Endothelial cell of umbilical vein (primary cell): ENCODE measurements at regions not wholly inside any gene's neighbourhood (a gene's known extent, or its start where the extent isn't known, plus 50 kb on each side); places are given as distances from the start of the nearest gene placed in this dataset.

ENCODE experiments used
- BruUV-seq: library from RNA; stranded (reverse); fragments of 400-500 nt; replicated peaks from 2 replicates; lab custom pipeline; 2021; lab: Mats Ljungman, UMichigan
- CTCF ChIA-PET: fragments of 300-600, 350-600 bp; sonication (Branson Sonifier 250); formaldehyde crosslinking; loops from one replicate; lab custom pipeline; 2021; ENCODE audit warnings: antibody characterized with exemption, inconsistent platforms; lab: Charles Lee
- POLR2A ChIA-PET: fragments of 300-600, 350-600 bp; sonication (Branson Sonifier 250); formaldehyde crosslinking; loops from one replicate; lab custom pipeline; 2021; ENCODE audit warnings: antibody characterized with exemption, inconsistent platforms; lab: Charles Lee
- DNase-seq: peaks from one replicate; pipeline ENCODE4 v3.0.0-alpha.2; 2011; ENCODE audit warnings: low read depth, low spot score
- FAIRE-seq: peaks from 2 replicates; lab custom pipeline; 2011; peaks lifted over from hg19 to GRCh38; lab: Jason Lieb, UNC
- H2AFZ ChIP-seq: 2 replicates; pipeline ENCODE4 v1.6.0; 2012; ENCODE audit warnings: low read depth, low read length, control low read depth, inconsistent platforms
- H3K27ac ChIP-seq: 2 replicates; pipeline ENCODE4 v1.5.1; 2011; ENCODE audit warnings: low read depth, mild to moderate bottlenecking, control low read depth, low read length, moderate library complexity; ENCODE audit not compliant: insufficient read depth
- H3K27me3 ChIP-seq, 2 experiments: 2 replicates each; pipeline versions ENCODE4 v1.6.0 to v1.6.1; 2011; ENCODE audit warnings: low read length in 2 of 2, mixed read lengths in 1 of 2; ENCODE audit not compliant: control insufficient read depth in 2 of 2, insufficient read depth in 2 of 2
- H3K36me3 ChIP-seq, 2 experiments: 2 replicates in 1 of 2; 3 replicates in 1 of 2; pipeline ENCODE4 v1.5.1; 2011; ENCODE audit warnings: low read length in 2 of 2, mild to moderate bottlenecking in 1 of 2, moderate library complexity in 1 of 2; ENCODE audit not compliant: control insufficient read depth in 2 of 2, insufficient read depth in 2 of 2; ENCODE audit errors: extremely low read depth in 1 of 2
- H3K4me1 ChIP-seq: 3 replicates; pipeline ENCODE4 v1.5.1; 2011; ENCODE audit warnings: mild to moderate bottlenecking, low read length; ENCODE audit not compliant: control insufficient read depth, insufficient read depth; ENCODE audit errors: extremely low read depth
- H3K4me2 ChIP-seq: 2 replicates; pipeline ENCODE4 v1.6.1; 2011; ENCODE audit warnings: low read length, control low read depth, mixed read lengths; ENCODE audit not compliant: insufficient read depth
- H3K4me3 ChIP-seq, 3 experiments: fragments of 200-600 bp in 1 of 3; sonication (generic), shearing (Covaris generic) in 1 of 3; replicated peaks in 1 of 3; 2 replicates each; pipeline ENCODE4 v1.5.1; 2011 to 2016; ENCODE audit warnings: control low read depth in 3 of 3, low read length in 3 of 3, mild to moderate bottlenecking in 2 of 3, inconsistent platforms in 1 of 3, low read depth in 1 of 3, moderate library complexity in 1 of 3; ENCODE audit not compliant: insufficient read depth in 1 of 3
- H3K79me2 ChIP-seq: 2 replicates; pipeline ENCODE4 v1.6.0; 2012; ENCODE audit warnings: low read length, inconsistent platforms; ENCODE audit not compliant: control insufficient read depth, insufficient read depth
- H3K9ac ChIP-seq: replicated peaks from 2 replicates; pipeline ENCODE3; 2011; ENCODE audit warnings: low read length, control low read depth; ENCODE audit not compliant: insufficient read depth; ENCODE audit errors: extremely low read depth
- H3K9me1 ChIP-seq: replicated peaks from 3 replicates; pipeline ENCODE4 v1.6.0; 2011; ENCODE audit warnings: mild to moderate bottlenecking, low read length; ENCODE audit not compliant: control insufficient read depth, insufficient read depth; ENCODE audit errors: extremely low read depth
- H3K9me3 ChIP-seq: replicated peaks from 2 replicates; pipeline ENCODE4 v1.5.1; 2012; ENCODE audit warnings: low read length, inconsistent platforms; ENCODE audit not compliant: control insufficient read depth, insufficient read depth
- H4K20me1 ChIP-seq: replicated peaks from 2 replicates; pipeline ENCODE3; 2011; ENCODE audit warnings: mild to moderate bottlenecking, low read length; ENCODE audit not compliant: control insufficient read depth, insufficient read depth; ENCODE audit errors: extremely low read depth
- CTCF ChIP-seq, 2 donors: IDR thresholded peaks; 1 replicate in 1 of 2; 2 replicates in 1 of 2; pipeline ENCODE4 v1.5.1; 2011; ENCODE audit warnings: low read length in 2 of 2, mild to moderate bottlenecking in 2 of 2, moderate library complexity in 2 of 2, control low read depth in 1 of 2, inconsistent platforms in 1 of 2, low read depth in 1 of 2; ENCODE audit not compliant: insufficient read depth in 1 of 2; ENCODE audit errors: extremely low read depth in 1 of 2
- EZH2 ChIP-seq: IDR thresholded peaks from 2 replicates; pipeline ENCODE4 v1.6.1; 2012; ENCODE audit warnings: borderline replicate concordance, low read depth, mild to moderate bottlenecking, moderate library complexity, low read length, inconsistent platforms; ENCODE audit not compliant: severe bottlenecking
- FOS ChIP-seq: IDR thresholded peaks from 2 replicates; pipeline ENCODE4 v1.6.1; 2011; ENCODE audit warnings: mild to moderate bottlenecking, low read length, moderate library complexity, borderline replicate concordance; ENCODE audit not compliant: insufficient read depth
- GATA2 ChIP-seq: IDR thresholded peaks from 2 replicates; pipeline ENCODE4 v1.7.0; 2011; ENCODE audit warnings: low read depth, mild to moderate bottlenecking, moderate library complexity, mixed read lengths, low read length; ENCODE audit not compliant: insufficient read length, insufficient read depth
- JUN ChIP-seq: IDR thresholded peaks from 2 replicates; pipeline ENCODE4 v1.6.1; 2011; ENCODE audit warnings: borderline replicate concordance, low read depth; ENCODE audit not compliant: insufficient read length, insufficient read depth
- MYC ChIP-seq: IDR thresholded peaks from one replicate; pipeline ENCODE4 v1.6.1; 2011; ENCODE audit warnings: mild to moderate bottlenecking, low read depth, low read length
- POLR2AphosphoS5 ChIP-seq: IDR thresholded peaks from 2 replicates; pipeline ENCODE4 v1.6.1; 2012; ENCODE audit warnings: low read depth, mild to moderate bottlenecking, control low read depth, low read length, moderate library complexity; ENCODE audit not compliant: insufficient read depth
- dilution Hi-C: fragments of 300-500 bp; cut with MboI; formaldehyde crosslinking; loops from one replicate; pipeline ENCODE4 v1.15.0; 2019; ENCODE audit warnings: low sequenced_read_pairs; ENCODE audit not compliant: extremely low pct_ligation_motif_present
- intact Hi-C: fragments of 100-400 bp; cut with micrococcal nuclease; formaldehyde crosslinking; loops from one replicate; pipeline ENCODE4 v1.10.0; 2022
- TF ChIP-seq, protein P1 (sequence below): IDR thresholded peaks from 2 replicates; pipeline ENCODE4 v1.6.1; 2011; ENCODE audit not compliant: insufficient read depth, insufficient read length

DNA sequence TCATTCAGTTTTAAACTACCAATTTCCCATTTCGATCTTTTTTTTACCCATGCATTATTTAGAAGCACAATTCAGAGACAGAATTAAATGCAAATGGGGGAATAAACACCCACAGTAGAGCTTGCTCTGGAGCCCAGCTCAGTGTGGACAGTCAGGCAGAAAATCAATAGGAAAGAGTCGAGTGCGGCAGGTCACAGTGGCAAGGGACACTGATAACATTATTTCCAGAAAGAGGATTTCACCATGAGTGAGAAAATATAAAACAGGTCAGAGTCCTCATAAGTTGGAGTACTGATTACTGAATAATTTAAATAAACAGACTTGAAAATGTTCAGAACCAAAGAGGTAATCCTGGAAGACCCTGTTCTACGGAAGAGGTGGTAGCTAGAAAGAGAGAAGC, 532.5 kb downstream of the CCSER2 start:
- Histone ChIP-seq H3K27me3 (no peaks in the 10 kb centered on the region), H3K9me1 (no peaks in the 10 kb centered on the region), H3K36me3 (no peaks in the 10 kb centered on the region), H3K9ac (no peak overlapping the region), H4K20me1 (no peaks in the 10 kb centered on the region), H3K27ac (no peak overlapping the region), H3K4me2 (no peak overlapping the region), H3K9me3 (no peaks in the 10 kb centered on the region), H3K4me1 (no peaks in the 10 kb centered on the region), H3K4me3 (no peak overlapping the region), H2AFZ (no peak overlapping the region), H3K79me2 (no peaks in the 10 kb centered on the region)
- no peak for TF ChIP-seq EZH2
- no peak for TF ChIP-seq CTCF (IDR thresholded peaks at IDR 0.05; ENCODE audit: extremely low read depth in 1 of 2, insufficient read depth in 1 of 2, low read depth in 1 of 2, low read length in 2 of 2)
- TF ChIP-seq, protein P1, sequence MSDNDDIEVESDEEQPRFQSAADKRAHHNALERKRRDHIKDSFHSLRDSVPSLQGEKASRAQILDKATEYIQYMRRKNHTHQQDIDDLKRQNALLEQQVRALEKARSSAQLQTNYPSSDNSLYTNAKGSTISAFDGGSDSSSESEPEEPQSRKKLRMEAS = no peak
- TF ChIP-seq MYC = no peak
- no peak for TF ChIP-seq FOS
- BruUV-seq = no TSS peak
- CTCF ChIA-PET = no interaction called here
- dilution Hi-C loops = no loop called here
- POLR2A ChIA-PET = no interaction called here
- FAIRE-seq (no peak), DNase-seq (no peak)
- intact Hi-C loops = no loop called here

DNA sequence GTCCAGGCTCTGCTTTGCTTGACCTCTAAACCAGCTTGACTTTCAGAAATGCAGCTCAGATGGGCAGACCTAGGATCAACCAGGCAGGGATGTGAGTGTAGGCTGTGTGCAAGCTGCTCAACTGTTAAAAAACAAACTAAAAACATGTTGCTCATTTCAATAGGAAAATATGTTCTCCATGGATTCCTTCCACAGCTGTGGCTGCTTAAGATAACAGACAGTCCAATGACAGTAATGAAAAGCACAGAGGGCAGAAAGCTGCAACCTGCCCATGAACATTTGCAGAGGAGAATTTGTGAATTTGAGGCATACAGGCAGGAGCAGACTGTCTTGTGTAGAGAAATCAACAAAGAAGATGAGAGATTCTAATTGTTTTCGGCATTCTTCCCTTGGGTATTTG, 534.2 kb downstream of the CCSER2 start:
- dilution Hi-C loops (no loop called here), intact Hi-C loops (no loop called here)
- Histone ChIP-seq H3K9ac (no peak overlapping the region), H4K20me1 (no peaks in the 10 kb centered on the region), H3K4me2 (no peak overlapping the region), H2AFZ (no peak overlapping the region), H3K79me2 (no peaks in the 10 kb centered on the region), H3K27ac (no peak overlapping the region), H3K36me3 (no peaks in the 10 kb centered on the region), H3K9me3 (no peaks in the 10 kb centered on the region), H3K4me3 (no peak overlapping the region), H3K4me1 (no peaks in the 10 kb centered on the region), H3K27me3 (no peaks in the 10 kb centered on the region), H3K9me1 (no peaks in the 10 kb centered on the region)
- FAIRE-seq = no peak
- BruUV-seq = no TSS peak
- CTCF ChIA-PET = no interaction called here
- POLR2A ChIA-PET = no interaction called here
- DNase-seq = no peak
- TF ChIP-seq, protein P1 = no peak
- TF ChIP-seq GATA2 = no peak
- no peak for TF ChIP-seq EZH2
- TF ChIP-seq MYC = no peak
- no peak for TF ChIP-seq JUN
- TF ChIP-seq CTCF (IDR thresholded peaks at IDR 0.05; ENCODE audit: extremely low read depth in 1 of 2, insufficient read depth in 1 of 2, low read depth in 1 of 2, low read length in 2 of 2) = no peak
- TF ChIP-seq FOS = no peak
- TF ChIP-seq POLR2AphosphoS5 = no peak
